GM21367 (cell line): ENCODE measurements at regions not wholly inside any gene's neighbourhood (a gene's known extent, or its start where the extent isn't known, plus 50 kb on each side); places are given as distances from the start of the nearest gene placed in this dataset.

Experiments used
- ATAC-seq: cut with Tn5 transposase; IDR thresholded peaks from one replicate; pipeline ENCODE4 v1.9.1; 2021; ENCODE audit not compliant: unreplicated experiment

- ATAC-seq: no peak
These were observed 468.9 kb downstream of the IPMK start for GRCh38 chr10:57798830-57799229.

GRCh38 chr10:57791546-57791945 is 476.1 kb downstream of the IPMK start:
- ATAC-seq: no peak

- no peak for ATAC-seq
These were observed 477.0 kb downstream of the IPMK start for GRCh38 chr10:57790703-57791102.

GRCh38 chr10:57788117-57788516 is 479.6 kb downstream of the IPMK start:
- no peak for ATAC-seq

- no peak for ATAC-seq
These were observed 480.6 kb downstream of the IPMK start for GRCh38 chr10:57786850-57787750.

GRCh38 chr10:57786331-57786730 is 481.4 kb downstream of the IPMK start:
- ATAC-seq: no peak

- ATAC-seq: no peak
These were observed 482.1 kb downstream of the IPMK start for GRCh38 chr10:57785546-57785945.

GRCh38 chr10:57785068-57785467 is 482.6 kb downstream of the IPMK start:
- ATAC-seq: no peak

- no peak for ATAC-seq
These were observed 490.8 kb downstream of the IPMK start for GRCh38 chr10:57776688-57777432.

- ATAC-seq: no peak
These were observed 492.4 kb downstream of the IPMK start for GRCh38 chr10:57775250-57775649.

GRCh38 chr10:57769298-57769697 is 498.4 kb downstream of the IPMK start:
- no peak for ATAC-seq

GRCh38 chr10:57759777-57760176 is 507.9 kb downstream of the IPMK start:
- no peak for ATAC-seq

GRCh38 chr10:57754803-57755202 is 512.9 kb downstream of the IPMK start:
- no peak for ATAC-seq

- ATAC-seq: no peak
These were observed 524.0 kb downstream of the IPMK start for GRCh38 chr10:57743711-57744110.

GRCh38 chr10:57741751-57742150 is 525.9 kb downstream of the IPMK start:
- ATAC-seq: no peak

GRCh38 chr10:57723305-57723704 is 544.4 kb downstream of the IPMK start:
- no peak for ATAC-seq

- ATAC-seq: no peak
These were observed 550.8 kb downstream of the IPMK start for GRCh38 chr10:57716884-57717283.

GRCh38 chr10:57715233-57715632 is 552.5 kb downstream of the IPMK start:
- no peak for ATAC-seq

GRCh38 chr10:57707300-57707658 is 560.4 kb downstream of the IPMK start:
- no peak for ATAC-seq

GRCh38 chr10:57706576-57707299 is 561.0 kb downstream of the IPMK start:
- ATAC-seq: no peak

- ATAC-seq: no peak
These were observed 561.7 kb downstream of the IPMK start for GRCh38 chr10:57706016-57706415.

- no peak for ATAC-seq
These were observed 567.8 kb downstream of the IPMK start for GRCh38 chr10:57699944-57700343.
